Skin of body (tissue), 1 donor: ENCODE measurements at regions not wholly inside any gene's neighbourhood (a gene's known extent, or its start where the extent isn't known, plus 50 kb on each side); places are given as distances from the start of the nearest gene placed in this dataset.
"Not testable (repeated sequence)": the region's sequence is repeated elsewhere in the genome, so short reads cannot be mapped to it uniquely, and the experiment has no call there.

Experiments used
- DNase-seq: peaks from one replicate; lab custom pipeline; 2025; lab: John Stamatoyannopoulos, UW

DNA sequence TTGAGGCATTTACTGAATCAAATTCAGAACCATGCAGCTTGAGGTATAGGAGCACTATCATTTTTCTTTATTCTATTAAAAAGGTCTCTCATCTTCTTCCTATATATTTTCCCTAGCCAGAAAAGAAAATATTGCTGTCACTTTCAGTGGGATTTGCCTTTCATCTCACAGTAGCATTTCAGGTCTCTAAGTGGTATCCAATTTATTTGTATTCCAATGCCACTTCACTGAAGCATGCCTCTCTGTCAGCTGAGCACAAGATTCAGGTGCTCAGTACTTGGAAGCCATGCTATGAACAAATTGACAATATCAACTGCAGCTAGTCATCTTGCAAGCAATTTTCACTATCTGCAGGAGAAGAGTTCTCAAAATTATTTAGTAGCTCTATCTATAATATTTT lies 457.2 kb upstream of the SLC39A10 start:
- no peak for DNase-seq

DNA sequence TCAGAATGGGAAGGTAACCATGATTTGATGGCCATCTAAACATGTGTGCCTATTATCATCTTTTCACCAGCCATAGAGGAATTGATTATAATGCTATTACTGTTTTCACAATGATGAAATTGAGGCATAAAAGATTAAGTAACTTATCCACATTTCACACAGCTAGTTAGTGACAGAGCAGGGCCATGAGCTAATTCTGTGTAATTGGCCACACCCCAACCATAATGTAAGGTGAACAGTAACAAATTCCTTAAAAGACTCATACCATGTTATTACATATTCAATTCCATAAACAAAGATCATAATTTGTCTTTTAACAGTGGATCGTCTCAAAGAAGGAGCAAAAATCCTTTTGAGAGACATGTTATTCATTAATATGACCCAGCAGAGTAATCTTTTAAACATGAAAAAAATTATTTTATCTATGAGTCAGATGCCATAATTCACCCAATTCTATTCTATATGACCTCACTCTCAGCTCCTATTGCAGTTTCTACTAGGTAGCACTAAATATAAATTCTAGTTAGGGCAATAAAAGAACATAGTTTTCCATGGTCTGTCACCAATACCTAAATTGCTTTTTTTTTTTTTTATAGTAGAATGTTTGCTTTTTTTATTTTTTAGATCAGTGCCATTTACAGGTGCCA lies 475.8 kb upstream of the SLC39A10 start:
- no peak for DNase-seq

DNA sequence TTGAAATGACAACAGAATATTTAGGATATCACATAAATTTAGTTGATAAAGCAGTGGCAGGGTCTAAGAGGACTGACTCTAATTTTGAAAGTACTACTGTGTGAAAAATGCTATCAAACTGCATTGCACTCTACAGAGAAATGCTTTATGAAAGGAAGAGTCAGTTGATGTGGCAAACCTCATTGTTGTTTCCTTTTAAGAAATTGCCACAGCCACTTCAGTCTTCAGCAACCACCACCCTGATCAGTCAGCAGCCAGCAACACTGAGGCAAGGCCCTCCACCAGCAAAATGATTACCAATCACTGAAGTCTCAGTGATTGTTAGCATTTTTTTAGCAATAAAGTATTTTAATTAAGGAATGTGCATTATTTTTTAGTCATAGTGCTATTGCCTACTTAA lies 488.7 kb upstream of the SLC39A10 start:
- no peak for DNase-seq

DNA sequence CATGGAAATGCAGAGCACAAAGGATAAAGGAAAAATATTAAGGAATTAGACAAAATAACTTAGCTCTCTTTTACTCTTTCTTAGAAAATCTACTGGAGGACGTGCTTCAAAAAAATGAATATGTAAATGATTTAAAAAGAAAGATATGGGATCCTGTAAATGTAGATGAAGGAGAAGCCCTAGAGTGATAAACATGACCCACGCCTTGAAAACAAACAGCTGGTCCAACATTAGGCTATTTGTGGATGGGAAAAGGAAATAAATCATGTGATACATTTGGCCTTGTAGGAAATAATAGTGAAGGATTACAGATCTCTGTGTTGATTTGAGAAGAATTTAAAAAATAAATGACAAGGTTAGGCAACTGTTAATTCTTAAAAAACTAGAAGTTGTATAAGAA lies 492.1 kb upstream of the SLC39A10 start:
- DNase-seq = no peak

DNA sequence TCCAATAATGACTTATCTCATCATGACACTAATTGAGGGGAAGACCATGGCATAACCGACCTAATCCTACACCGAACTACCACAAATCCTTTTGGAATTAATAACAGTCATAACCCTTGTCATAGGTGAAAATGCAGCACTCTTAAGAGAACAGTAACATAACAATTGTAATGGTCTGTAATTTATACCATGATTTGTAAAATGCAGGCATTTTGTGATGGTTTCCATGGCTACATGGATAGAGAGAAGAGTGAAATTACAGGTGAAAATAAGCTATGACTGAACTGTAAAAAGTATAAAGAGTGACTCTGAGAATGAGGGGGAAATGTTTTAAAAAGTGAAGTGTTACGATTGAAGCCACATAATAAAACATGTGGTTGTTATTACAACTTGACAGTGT lies 494.1 kb upstream of the SLC39A10 start:
- no peak for DNase-seq

DNA sequence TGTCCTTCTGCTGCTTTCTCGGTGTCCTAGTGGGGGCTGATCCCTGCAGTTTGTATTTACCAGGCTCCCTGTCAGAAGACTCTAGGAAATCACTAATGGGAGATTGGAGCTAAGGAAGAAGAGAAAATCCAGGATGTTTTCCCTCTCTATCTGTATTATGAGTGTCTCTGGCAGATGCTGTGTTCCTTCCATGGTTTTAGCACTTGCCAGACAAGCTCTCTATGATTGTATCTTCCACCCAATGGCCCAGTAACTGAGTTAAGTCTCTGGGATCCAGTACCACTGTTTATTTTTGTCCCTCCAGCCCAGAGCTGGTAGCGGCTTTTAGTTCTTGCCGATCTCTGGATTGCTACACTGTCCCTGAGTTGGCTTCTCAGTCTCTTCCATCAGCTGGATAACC lies 494.8 kb upstream of the SLC39A10 start:
- DNase-seq = no peak

DNA sequence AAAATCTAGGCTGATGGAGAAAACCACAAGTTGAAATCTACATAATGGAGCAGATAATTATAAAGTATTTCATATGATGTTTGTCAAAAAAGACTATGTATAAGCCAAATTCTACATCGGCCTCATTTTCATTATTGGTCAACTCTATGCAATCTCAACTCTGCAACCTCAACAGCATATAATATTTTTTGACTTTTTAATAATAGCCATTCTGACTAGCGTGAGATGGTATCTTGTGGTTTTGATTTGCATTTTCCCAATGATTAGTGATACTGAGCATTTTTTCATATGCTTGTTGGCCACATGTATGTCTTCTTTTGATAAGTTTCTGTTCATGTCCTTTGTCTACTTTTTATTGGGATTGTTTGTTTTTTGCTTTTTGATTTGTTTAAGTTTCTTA lies 496.1 kb upstream of the SLC39A10 start:
- no peak for DNase-seq

DNA sequence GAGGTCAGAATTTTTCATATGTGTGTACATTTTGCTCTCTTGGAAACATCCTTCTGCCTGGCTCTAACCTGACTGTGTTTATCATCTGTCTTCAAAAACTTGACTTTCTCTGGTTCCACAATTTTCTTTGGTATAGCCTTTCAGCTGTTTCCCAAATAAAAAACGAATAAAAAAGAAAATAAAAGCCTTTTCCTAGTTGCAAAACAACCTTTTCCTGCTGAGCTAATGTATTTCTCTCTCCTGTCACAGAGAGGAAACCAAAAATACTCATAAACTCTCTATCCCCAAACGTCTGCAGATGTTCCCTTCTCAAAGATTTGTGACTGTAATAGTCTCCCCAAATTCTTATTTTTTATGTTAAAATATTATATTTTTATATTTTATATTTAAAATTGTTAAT lies 505.3 kb upstream of the SLC39A10 start:
- no peak for DNase-seq

DNA sequence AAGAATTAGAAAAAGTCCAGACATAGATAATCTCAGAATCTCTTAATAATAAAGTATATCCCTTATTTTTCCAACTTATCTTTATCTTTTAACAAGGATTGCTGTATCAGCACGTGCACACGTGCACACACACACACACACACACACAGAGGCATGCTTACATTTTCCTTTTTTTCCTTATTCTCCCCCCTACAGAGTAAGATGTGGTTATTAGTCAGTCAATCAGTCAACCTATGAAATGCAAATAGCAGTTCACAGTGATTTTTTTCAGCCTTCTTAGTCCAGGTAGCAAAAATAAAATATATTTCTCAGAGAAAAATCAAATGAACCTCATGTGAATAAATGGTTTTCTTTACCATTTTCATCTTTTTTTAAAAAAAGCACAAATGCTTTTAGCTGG lies 506.2 kb upstream of the SLC39A10 start:
- DNase-seq = no peak

DNA sequence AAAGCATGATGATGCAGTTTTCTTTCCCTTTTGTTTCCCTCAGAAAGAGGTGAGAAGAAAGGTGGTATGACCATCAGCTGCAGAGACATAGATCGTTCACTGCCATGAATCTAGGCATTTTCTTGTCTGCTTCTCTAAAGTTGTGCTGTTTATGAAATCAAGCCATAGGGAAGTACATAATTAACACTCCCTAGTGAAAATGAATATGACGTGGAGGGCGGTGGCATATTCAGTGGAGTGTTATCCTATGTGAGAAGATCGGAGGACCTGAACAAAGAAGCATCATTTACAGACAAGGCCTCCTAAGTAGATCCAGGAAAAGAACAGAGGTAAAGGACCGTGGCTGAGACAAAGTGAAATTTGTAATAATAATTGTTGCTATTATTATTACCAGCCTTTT lies 509.0 kb upstream of the SLC39A10 start:
- no peak for DNase-seq

DNA sequence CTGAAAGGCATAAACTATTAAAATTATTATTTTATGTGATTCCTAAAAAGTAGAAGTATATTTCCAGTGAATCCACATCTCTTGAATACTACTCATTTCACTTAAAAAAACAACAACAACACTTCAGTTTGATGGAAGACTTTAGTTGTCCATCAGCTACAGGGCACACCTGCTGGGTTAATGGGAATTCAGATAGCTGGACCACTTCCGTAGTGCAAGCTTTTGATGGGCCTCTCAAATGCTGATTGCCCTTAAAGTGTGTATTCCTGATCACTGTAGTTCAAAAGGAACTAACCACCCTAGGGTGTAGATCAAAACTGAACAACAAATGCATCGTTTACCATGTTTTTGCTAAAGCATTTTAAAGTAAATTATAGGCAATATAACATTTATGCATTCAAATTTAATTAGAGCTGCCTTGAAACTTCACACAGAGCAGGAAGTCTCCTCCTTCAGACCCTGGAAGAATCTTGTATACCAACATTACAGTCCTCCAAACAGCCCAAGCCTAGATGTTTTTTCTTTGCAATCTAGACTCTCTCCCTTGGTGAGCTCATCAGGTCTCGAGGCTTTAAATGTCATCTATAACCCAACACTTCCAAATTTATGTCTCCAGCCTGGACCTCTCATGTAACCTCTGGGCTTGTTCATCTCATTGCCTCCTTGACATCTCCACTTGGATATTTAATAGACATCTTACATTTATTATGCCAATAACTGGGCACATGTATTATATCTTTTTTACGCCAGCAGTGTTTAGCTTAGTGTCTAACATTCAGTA lies 510.1 kb upstream of the SLC39A10 start:
- no peak for DNase-seq

DNA sequence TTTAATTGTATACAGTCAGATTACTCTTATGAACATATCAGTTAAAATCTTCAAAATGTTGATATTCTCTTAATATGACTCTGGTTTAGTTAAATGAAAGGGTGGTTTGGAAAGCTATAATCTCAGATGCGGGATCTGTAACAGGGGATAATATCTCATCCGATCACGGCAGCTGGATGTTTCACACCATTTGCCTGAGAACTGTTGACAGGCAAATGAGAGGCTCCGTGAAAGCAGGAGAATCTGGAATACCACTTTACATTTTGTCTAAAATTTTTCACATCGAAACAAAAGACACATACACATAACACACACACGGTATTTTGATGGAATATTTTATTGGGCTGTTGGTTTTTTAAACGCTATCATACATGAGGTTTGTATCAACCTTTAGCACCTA lies 518.6 kb upstream of the SLC39A10 start:
- no peak for DNase-seq

DNA sequence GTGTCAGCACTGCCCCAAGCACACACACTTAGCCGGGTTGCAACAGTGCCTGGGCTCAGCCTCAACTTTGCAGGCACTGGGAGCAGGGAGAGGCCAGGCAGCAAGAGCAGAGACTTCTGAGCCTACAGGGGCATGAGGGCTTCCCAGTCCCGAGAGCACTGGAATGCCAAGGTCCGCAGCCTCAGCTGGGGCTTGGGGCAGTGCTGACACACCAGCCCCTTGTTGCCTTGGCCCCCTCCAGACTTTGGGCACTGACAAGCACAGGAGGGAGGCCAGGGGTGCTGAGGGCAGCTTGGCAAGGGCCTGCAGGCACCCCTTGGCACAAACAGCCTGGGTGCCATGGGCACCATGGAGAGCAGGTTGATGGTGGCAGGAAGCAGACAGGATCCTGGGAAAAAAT lies 531.1 kb upstream of the SLC39A10 start:
- DNase-seq = not testable (repeated sequence)

DNA sequence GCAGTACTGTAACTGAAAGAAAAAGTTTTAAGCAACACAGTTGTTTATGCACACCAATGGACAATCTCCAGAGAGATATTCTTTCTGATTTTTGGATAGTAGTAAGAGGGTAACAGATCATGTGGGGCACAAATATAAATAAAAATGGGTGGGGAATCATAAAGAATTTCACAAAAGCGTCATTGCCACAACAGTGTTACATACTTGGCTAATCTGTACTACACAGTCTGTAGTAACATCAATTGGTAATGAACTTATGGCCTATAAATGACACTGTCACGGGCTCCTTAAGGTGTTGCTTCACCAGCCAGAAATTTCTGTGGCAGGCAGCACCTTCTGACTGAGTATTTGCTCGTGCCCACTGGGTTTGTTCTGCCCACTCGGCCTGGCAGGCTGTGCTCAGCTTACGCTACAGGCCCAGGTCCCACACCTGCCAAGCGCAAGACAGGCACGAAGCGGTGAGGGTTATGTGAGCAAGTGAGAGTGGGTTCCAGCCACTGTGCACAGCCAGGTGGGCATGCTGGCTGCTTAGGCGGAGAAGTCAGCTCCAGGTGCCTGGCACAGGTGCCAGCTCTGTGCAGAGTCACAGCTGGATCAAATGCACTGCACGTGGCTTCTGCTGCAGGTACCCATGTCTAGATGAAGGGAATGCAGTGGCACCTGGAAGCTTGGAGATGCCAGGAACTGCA lies 532.5 kb upstream of the SLC39A10 start:
- DNase-seq = no peak

DNA sequence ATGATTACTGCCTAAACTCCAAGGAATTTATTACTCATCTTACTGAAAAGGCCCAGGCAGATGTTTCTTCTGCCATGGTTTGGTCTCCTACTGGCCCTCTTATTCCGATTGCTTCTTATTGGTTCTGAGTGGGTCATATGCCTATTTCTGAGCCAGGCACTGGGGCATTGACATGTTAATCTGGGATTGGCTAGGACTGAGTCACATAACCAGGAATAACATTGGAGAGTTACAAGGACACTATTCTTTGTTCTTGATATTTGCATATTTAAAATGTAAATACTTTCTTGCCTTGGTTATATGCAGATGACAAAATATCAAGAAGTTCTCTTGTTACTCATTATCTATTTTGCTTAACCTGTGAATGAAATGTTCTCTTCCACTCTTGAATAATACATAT lies 534.4 kb upstream of the SLC39A10 start:
- DNase-seq = no peak

DNA sequence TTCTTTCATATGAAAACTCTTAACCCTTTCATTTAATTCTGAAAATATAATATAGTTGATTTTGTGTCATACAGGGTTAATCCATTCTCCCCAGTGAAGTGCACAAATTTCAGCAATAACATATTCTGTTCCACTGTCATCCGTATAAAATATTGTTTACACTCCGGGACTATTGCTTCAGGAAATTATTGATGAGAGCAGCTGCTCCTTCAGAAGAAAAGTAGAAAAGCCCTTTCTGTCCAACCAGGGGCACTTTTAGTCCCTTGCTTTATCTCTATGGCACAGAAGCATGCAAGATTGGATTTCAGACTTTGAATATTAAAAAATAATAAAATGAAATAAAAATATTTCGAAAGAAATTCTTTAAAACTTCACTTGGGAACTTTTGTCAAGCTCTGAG lies 535.7 kb upstream of the SLC39A10 start:
- no peak for DNase-seq

DNA sequence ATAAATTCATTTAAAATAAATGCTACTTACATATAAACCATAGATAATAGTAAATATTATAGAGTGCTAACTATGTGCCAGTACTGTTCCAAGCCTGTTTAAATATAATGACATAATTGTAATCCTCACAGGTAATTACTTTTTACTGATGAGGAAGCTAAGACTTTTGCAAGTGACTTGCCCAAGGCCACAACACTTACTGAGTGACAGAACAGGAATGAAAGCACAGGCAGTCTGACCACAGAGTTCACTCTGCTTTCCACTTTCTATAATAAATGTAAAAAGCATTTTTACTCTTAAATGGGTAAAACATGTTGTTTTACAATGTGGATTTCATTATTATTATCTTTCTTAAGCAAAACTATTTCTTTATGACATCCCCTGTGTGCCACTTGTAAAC lies 537.8 kb upstream of the SLC39A10 start:
- no peak for DNase-seq

DNA sequence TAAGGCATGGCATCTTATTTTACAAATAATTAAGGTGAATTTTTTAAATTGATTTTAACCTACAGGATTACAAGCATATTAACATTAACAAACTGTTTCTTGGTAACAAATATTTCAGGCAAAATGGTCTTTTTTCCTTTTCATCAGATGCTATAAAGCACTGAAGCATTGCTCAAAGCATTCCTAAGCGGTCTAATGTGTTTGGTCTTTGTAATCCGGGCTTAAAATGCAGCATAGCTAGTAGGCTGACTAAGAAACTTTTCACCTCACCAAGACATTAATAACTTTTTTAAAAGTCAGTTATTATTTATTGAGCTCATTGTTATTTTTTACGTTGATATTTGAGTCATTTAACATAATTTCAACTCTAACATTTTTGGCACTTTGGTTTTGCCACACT lies 538.8 kb upstream of the SLC39A10 start:
- DNase-seq = no peak

DNA sequence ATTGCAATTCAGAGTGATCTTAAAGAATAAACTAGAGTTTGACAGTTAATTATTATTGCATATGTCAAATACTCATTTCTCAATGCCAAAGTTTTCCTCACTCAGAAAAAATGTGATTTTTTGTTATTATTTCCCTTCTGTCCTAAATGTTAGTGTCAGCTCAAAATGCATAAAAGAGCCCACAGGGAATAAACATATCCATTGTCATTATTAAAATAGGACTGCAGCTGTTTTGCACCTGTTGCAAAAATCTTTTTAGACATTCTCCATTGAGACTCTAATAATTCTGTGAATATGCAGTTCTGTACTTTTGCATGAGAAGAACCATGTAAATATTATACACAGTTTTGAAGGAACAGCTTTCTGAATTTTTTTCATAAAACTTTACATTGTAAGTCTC lies 540.0 kb upstream of the SLC39A10 start:
- peak; percentile 62 for DNase-seq

DNA sequence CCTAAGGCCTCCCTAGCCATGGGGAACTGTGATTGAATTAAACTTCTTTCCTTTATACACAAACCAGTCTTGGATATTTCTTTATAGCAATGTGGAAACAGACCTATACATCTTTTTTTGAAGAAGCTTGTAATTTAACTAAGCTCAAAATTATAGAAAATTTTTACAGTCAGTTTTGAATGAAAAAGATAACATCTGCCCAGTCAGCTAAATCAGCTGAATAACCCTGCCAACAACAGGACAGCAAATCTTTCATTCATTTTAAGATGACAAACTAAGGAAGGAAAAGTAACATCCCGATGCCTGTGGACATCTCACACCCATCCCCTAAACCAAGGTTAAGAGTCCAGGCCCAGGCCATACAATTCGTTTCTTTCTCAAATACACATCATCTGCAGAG lies 541.3 kb upstream of the SLC39A10 start:
- DNase-seq = no peak

DNA sequence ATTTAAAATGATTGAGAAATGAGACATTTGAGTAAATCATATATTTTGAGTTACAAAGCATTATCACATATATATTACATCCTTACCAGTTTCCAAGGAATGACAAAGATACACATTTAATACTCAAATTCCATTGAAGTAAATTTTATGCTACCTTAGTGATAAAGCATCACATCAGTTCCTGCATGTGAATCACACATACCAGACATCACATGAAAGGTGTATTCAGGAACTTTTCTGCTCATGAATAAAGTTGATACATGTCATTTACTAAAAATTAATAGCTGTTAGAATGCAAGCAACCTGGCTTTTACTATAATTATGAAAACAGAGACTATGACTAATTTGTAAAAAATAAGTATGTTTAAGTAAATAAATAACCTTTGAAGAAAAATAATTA lies 548.8 kb upstream of the SLC39A10 start:
- DNase-seq = no peak

DNA sequence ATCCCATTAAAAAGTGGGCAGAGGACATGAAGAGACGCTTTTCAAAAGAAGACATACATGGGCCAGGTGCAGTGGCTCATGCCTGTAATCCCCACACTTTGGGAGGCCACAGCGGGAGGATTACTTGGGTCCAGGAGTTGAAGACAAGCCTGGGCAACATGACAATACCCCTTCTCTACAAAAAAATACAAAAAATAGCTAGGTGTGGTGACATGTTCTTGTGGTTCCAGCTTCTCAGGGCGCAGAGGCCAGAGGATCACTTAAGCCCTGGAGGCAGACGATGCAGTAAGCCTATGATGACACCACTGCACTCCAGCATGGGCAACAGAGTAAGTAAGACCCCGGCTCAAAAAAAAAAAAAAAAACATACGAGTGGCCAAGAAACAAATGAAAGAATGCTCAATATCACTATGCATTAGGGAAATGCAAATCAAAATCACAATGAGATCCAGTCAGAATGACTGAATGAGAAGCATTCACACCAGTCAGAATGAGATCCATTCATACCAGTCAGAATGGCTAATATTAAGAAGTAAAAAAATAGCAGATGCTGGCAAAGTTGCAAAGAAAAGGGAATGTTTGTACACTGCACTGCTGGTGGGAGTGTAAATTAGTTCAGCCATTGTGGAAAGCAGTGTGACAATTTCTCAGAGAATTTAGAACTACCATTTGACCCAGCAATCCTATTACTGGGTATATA lies 550.2 kb upstream of the SLC39A10 start:
- no peak for DNase-seq
